K562 (cell line): ENCODE measurements at regions not wholly inside any gene's neighbourhood (a gene's known extent, or its start where the extent isn't known, plus 50 kb on each side); places are given as distances from the start of the nearest gene placed in this dataset.

Source experiments
- ATAC-seq: fragments of 200-7000 bp; cut with Tn5 transposase; 3 replicates; pipeline ENCODE4 v1.9.1; 2020; ENCODE audit warnings: moderate library complexity
- BruUV-seq: library from RNA; stranded (reverse); fragments of 400-500 nt; replicated peaks from 2 replicates; lab custom pipeline; 2021; lab: Mats Ljungman, UMichigan
- CTCF ChIA-PET: fragments of 300-600 bp; formaldehyde crosslinking; extraction: SDS; loops from one replicate; lab custom pipeline; 2021; ENCODE audit warnings: low intra/inter-chr PET ratio; lab: Yijun Ruan, JAX
- POLR2A ChIA-PET: fragments of 300-600, 350-650 bp; sonication (Branson Sonifier 250); formaldehyde crosslinking; extraction: SDS; loops from one replicate; lab custom pipeline; 2021; ENCODE audit warnings: antibody characterized with exemption, inconsistent platforms; lab: Yijun Ruan, JAX
- DNase-seq, 4 experiments: peaks; one replicate each; pipeline versions ENCODE4 v3.0.0 to v3.0.0-alpha.2; 2011 to 2018; ENCODE audit warnings: low spot score in 3 of 4, mixed read lengths in 3 of 4; ENCODE audit errors: extremely low read depth in 1 of 4
- FAIRE-seq: peaks from 2 replicates; lab custom pipeline; 2011; peaks lifted over from hg19 to GRCh38; lab: Jason Lieb, UNC
- H2AFZ ChIP-seq: 2 replicates; pipeline ENCODE4 v1.6.0; 2011; ENCODE audit warnings: low read depth, low read length, control low read depth, inconsistent platforms
- H3K27ac ChIP-seq: fragments of 200-600 bp; 3 replicates; pipeline ENCODE4 v1.8.0; 2011; ENCODE audit warnings: low read depth, mild to moderate bottlenecking, control low read depth, inconsistent platforms, low read length, moderate library complexity, mixed read lengths; ENCODE audit errors: extremely low read depth
- H3K27me3 ChIP-seq, 2 experiments: fragments of 300-600 bp in 1 of 2; 2 replicates in 1 of 2; 3 replicates in 1 of 2; pipeline versions ENCODE4 v1.6.0 to v1.8.0; 2011; ENCODE audit warnings: inconsistent platforms in 2 of 2, low read length in 2 of 2, mild to moderate bottlenecking in 1 of 2, mixed read lengths in 1 of 2, moderate library complexity in 1 of 2; ENCODE audit not compliant: control insufficient read depth in 2 of 2, insufficient read depth in 2 of 2
- H3K36me3 ChIP-seq: fragments of 300-600 bp; 3 replicates; pipeline ENCODE4 v1.8.0; 2011; ENCODE audit warnings: mild to moderate bottlenecking, low read length, inconsistent platforms; ENCODE audit not compliant: control insufficient read depth, insufficient read depth
- H3K4me1 ChIP-seq, 2 experiments: fragments of 200-600 bp in 1 of 2; replicated peaks in 1 of 2; 2 replicates in 1 of 2; 3 replicates in 1 of 2; pipeline versions ENCODE4 v1.5.1 to v1.8.0; 2011; ENCODE audit warnings: inconsistent platforms in 2 of 2, low read length in 2 of 2, mild to moderate bottlenecking in 1 of 2, mixed read lengths in 1 of 2, moderate library complexity in 1 of 2; ENCODE audit not compliant: control insufficient read depth in 2 of 2, insufficient read depth in 2 of 2
- H3K4me2 ChIP-seq: 2 replicates; pipeline ENCODE4 v1.6.1; 2011; ENCODE audit warnings: low read length, control low read depth, inconsistent platforms, mixed read lengths; ENCODE audit not compliant: insufficient read depth
- H3K4me3 ChIP-seq: fragments of 200-600 bp; sonication (generic), shearing (Covaris generic); 2 replicates; pipeline ENCODE4 v1.5.1; 2016; ENCODE audit warnings: control low read depth, inconsistent platforms
- H3K79me2 ChIP-seq: fragments of 200-600 bp; 3 replicates; pipeline ENCODE4 v1.8.0; 2011; ENCODE audit warnings: low read length, inconsistent platforms; ENCODE audit not compliant: control insufficient read depth, insufficient read depth
- H3K9ac ChIP-seq, 2 experiments: 2 replicates each; pipeline versions ENCODE4 v1.6.0 to v1.6.1; 2011; ENCODE audit warnings: low read depth in 2 of 2, low read length in 2 of 2, control low read depth in 1 of 2, inconsistent platforms in 1 of 2, mild to moderate bottlenecking in 1 of 2, mixed read lengths in 1 of 2; ENCODE audit not compliant: insufficient read depth in 1 of 2
- H3K9me1 ChIP-seq: one replicate; pipeline ENCODE4 v1.6.0; 2011; ENCODE audit warnings: inconsistent platforms, mild to moderate bottlenecking, low read length, moderate library complexity; ENCODE audit not compliant: control insufficient read depth, insufficient read depth
- H3K9me3 ChIP-seq: replicated peaks from 2 replicates; pipeline ENCODE4 v1.5.1; 2011; ENCODE audit warnings: low read depth, low read length, inconsistent platforms; ENCODE audit not compliant: control insufficient read depth, insufficient read depth
- H4K20me1 ChIP-seq: replicated peaks from 2 replicates; pipeline ENCODE4 v1.6.1; 2011; ENCODE audit warnings: low read length, inconsistent platforms, mixed read lengths; ENCODE audit not compliant: control insufficient read depth, insufficient read depth
- ARHGAP35 ChIP-seq: fragments of 450-650 bp; IDR thresholded peaks from 2 replicates; pipeline ENCODE4 v1.6.1; 2018; ENCODE audit not compliant: partially characterized antibody
- CBX2 ChIP-seq: fragments of 200-600 bp; sonication (generic); IDR thresholded peaks from one replicate; pipeline ENCODE4 v1.6.1; 2012; ENCODE audit warnings: mild to moderate bottlenecking, low read length, inconsistent platforms; ENCODE audit not compliant: insufficient read depth, poor library complexity, severe bottlenecking
- COPS2 ChIP-seq: fragments of 450-650 bp; conservative IDR thresholded peaks from 2 replicates; pipeline ENCODE4 v1.6.1; 2016; ENCODE audit warnings: mild to moderate bottlenecking, moderate library complexity
- ELF1 ChIP-seq: fragments of 200-800 bp; sonication (Bioruptor generic); IDR thresholded peaks from 2 replicates; pipeline ENCODE4 v1.6.1; 2016; ENCODE audit warnings: missing genetic modification characterization, missing compliant biosample characterization
- NCOA2 ChIP-seq, 2 experiments: fragments of 450-650 bp; IDR thresholded peaks; 2 replicates each; pipeline ENCODE4 v1.6.1; 2018; ENCODE audit warnings: mild to moderate bottlenecking in 2 of 2, moderate library complexity in 1 of 2; ENCODE audit not compliant: partially characterized antibody in 2 of 2
- NR2C1 ChIP-seq, 2 experiments: fragments of 450-650 bp; IDR thresholded peaks; 2 replicates each; pipeline ENCODE4 v1.6.1; 2017; ENCODE audit warnings: mild to moderate bottlenecking in 2 of 2, antibody characterized with exemption in 1 of 2, inconsistent platforms in 1 of 2, missing compliant biosample characterization in 1 of 2, missing genetic modification characterization in 1 of 2
- PTBP1 ChIP-seq: fragments of 200-400 bp; formaldehyde crosslinking; IDR thresholded peaks from 2 replicates; pipeline ENCODE4 v1.6.1; 2017; ENCODE audit warnings: low read depth, low read length
- TCF7L2 ChIP-seq: fragments of 150-350 bp; IDR thresholded peaks from 2 replicates; pipeline ENCODE4 v1.6.1; 2016; ENCODE audit warnings: low read depth, mild to moderate bottlenecking, low read length, moderate library complexity
- ZNF165 ChIP-seq: fragments of 250-450 bp; sonication (Bioruptor Pico); IDR thresholded peaks from 2 replicates; pipeline ENCODE4 v1.4.0; 2020; ENCODE audit warnings: borderline replicate concordance
- ZNF184 ChIP-seq: sonication (generic); formaldehyde crosslinking; IDR thresholded peaks from 2 replicates; pipeline ENCODE4 v1.5.0; 2020; ENCODE audit warnings: missing genetic modification reagents
- ZNF830 ChIP-seq: fragments of 250-450 bp; sonication (Bioruptor Pico); IDR thresholded peaks from 2 replicates; pipeline ENCODE4 v1.5.0; 2021; ENCODE audit warnings: mild to moderate bottlenecking
- in situ Hi-C: fragments of 300-500 bp; cut with MboI; formaldehyde crosslinking; loops from 4 replicates; pipeline ENCODE4 v1.15.0; 2018; ENCODE audit warnings: inconsistent platforms, mixed read lengths
- intact Hi-C: fragments of 100-400 bp; cut with micrococcal nuclease; formaldehyde crosslinking; loops from 2 replicates; pipeline ENCODE4 v1.14.2; 2022
- TF ChIP-seq, protein P1 (sequence below): fragments of 450-650 bp; formaldehyde crosslinking; IDR thresholded peaks from 2 replicates; pipeline ENCODE4 v1.4.0; 2022; ENCODE audit warnings: missing genetic modification characterization

DNA sequence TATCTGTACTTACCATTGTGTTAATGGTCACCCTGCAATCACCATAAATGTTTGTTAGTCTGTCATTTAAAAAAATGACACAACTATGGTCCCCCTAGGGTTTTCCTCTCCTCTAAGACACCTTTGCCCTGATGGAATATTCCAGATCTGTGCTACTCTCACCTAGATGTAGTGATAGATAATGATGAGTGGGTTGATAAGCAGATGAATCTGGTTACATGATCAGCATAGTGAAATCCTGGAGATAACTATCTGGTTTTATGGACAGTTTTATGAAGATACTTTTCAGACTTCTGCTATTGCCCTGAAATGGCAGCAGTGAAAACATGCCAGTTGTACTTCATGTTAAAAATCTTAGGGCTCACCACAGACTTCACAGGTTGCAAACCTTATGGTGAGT is 152.4 kb downstream of the GATA3 start:
- no peaks in the 10 kb centered on the region for H3K79me2 ChIP-seq
- ATAC-seq (no peak), DNase-seq (no peak), FAIRE-seq (no peak)
- H3K4me2 ChIP-seq, result no peak overlapping the region
- no peaks in the 10 kb centered on the region for H3K9me1 ChIP-seq
- CTCF ChIA-PET, result no interaction called here
- H3K27ac ChIP-seq, result no peak overlapping the region
- H3K9me3 ChIP-seq, result no peaks in the 10 kb centered on the region
- no peak overlapping the region for H3K9ac ChIP-seq
- intact Hi-C loops, result no loop called here
- POLR2A ChIA-PET, result no interaction called here
- no peak overlapping the region for H2AFZ ChIP-seq
- no peaks in the 10 kb centered on the region for H3K27me3 ChIP-seq
- TF ChIP-seq CBX2 (no peak), PTBP1 (no peak), NCOA2 (IDR thresholded peaks at IDR 0.05; ENCODE audit: partially characterized antibody in 2 of 2) (no peak), ZNF184 (CRISPR knock-in tag) (no peak), COPS2 (no peak), ARHGAP35 (no peak), ZNF165 (CRISPR knock-in tag) (no peak), NR2C1 (IDR thresholded peaks at IDR 0.05) (no peak), NR2C1 (tag; IDR thresholded peaks at IDR 0.05) (no peak), TCF7L2 (no peak), ZNF830 (CRISPR knock-in tag) (no peak), ELF1 (no peak)
- TF ChIP-seq, protein P1, sequence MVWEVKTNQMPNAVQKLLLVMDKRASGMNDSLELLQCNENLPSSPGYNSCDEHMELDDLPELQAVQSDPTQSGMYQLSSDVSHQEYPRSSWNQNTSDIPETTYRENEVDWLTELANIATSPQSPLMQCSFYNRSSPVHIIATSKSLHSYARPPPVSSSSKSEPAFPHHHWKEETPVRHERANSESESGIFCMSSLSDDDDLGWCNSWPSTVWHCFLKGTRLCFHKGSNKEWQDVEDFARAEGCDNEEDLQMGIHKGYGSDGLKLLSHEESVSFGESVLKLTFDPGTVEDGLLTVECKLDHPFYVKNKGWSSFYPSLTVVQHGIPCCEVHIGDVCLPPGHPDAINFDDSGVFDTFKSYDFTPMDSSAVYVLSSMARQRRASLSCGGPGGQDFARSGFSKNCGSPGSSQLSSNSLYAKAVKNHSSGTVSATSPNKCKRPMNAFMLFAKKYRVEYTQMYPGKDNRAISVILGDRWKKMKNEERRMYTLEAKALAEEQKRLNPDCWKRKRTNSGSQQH (CRISPR knock-in tag), result no peak
- TF ChIP-seq, all 486 proteins: peak for 0
- Histone ChIP-seq H3K4me1 (no peaks in the 10 kb centered on the region), H3K36me3 (no peaks in the 10 kb centered on the region), H4K20me1 (no peaks in the 10 kb centered on the region), H3K4me3 (no peak overlapping the region)
- BruUV-seq, result no TSS peak
- in situ Hi-C loops, result loop anchor here (10.0 kb wide), 1 partner anchor 88 kb away; no protein-coding TSS in a partner anchor
